ENCODE measurements at regions not wholly inside any gene's neighbourhood (a gene's known extent, or its start where the extent isn't known, plus 50 kb on each side); places are given as distances from the start of the nearest gene placed in this dataset.

DNA sequence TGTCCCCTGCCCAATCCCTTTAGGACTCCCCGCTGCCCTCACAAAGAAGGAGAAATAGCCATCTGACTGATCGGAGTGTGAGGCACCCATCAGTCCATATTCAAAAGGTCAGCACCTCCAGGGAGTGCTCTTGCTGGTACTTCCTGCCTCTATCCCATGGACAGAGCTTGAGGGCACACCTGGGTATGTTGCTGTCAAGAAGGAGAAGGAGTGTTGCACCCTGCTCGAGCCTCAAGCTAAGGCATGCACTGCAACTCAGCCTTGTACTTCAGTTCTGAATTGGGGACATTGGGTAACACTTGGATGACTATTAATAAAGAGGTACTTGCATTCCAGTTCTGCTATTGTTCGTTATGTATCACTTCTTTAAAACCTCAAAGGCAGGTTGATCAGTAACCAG, 190.3 kb upstream of the ZC3H12A start:
- no peak for DNase-seq

DNA sequence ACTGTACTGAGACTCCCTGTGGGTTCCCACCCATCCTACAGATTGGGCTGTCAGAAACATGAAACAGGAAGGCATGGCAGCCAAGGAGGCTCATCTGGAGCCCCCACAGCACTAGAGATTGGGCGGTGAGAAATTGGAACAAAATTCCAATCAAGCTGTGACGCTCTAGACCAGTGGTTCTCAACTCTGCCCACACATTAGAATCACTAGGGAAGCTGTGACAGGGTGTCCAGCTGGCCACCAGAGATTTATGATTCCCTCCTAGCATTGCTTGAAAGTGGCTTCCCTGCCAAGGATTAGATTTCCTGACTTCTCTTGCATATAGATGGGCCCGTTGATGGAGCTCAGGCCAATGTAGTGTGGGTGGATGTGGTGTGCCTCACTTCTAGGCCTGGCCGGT, 187.5 kb upstream of the ZC3H12A start:
- DNase-seq = no peak

DNA sequence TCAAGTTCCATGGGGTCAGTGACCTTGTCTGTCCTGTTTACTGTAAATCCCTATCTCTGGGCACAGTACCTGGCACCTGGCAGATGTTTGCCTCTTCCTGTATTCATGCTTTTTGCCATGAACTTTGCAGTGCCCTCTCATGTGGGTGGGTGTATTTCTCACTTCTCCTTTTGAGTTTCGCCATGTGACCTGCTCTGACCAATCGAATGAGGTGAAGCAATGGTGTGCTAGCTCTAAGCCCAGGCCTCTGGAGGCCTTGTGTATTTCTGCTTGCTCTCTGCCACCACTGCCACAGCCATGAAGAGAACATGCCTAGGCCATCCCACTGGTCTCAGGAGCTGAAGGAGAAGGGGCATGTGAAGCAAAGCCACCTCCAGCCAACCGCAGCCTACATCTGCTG, 185.5 kb upstream of the ZC3H12A start:
- no peak for DNase-seq

DNA sequence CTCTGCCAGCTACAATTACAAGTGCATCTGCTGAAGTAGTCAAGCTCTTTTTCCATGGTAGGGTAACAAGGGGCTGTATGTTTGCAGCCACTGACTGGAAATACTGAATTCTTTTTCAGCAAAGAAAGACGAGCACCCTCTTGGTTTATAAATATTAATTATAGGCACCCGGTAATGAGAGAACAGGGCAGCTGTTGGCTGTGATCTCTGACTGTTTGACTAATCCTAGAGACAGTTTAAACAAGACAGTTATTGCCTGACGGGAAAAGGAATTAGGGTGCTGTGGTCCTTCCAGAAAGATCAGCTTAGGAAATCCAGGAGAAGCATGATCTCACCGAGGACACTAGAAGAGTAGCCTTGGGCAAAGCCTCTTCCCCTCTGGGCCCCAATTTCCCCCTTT, 183.7 kb upstream of the ZC3H12A start:
- no peak for DNase-seq

DNA sequence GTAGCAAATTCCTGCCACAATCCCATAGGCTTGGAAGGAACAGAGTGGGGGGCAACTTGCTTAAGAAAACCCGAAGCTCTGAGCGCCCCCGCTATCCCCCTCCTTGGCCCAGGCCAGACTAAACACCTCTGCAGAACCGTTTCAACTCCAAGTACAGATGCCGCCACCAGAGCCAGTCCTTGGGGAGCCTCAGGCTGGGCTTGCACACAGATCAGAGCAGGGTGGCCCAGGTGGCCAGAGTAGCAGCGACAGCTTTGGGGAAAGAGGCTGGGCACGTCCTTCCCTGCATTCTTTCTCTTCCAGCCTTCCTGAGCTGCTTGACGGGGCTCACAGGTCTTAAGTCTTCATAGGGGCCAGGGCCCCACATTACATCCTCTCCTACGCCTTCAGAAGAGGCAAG, 181.6 kb upstream of the ZC3H12A start:
- DNase-seq = no peak

DNA sequence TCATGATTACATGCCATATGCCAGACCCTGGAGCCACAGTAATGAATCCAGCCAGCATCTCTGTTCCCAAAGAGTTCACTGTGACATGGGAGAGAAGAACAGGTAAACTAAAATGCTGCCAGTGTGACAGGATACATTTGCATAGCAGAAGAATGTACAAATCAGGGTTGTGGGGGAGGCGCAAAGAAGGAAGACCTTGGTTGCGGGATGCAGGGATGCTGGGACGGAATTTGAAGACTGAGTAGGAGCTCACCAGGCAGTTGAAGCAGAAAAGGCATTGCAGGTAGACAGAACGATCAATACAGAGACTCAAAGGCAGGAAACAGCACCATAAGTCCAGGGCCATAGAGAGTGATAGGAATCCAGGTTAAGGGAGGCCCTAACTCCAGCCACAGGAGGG, 180.3 kb upstream of the ZC3H12A start:
- DNase-seq = no peak

DNA sequence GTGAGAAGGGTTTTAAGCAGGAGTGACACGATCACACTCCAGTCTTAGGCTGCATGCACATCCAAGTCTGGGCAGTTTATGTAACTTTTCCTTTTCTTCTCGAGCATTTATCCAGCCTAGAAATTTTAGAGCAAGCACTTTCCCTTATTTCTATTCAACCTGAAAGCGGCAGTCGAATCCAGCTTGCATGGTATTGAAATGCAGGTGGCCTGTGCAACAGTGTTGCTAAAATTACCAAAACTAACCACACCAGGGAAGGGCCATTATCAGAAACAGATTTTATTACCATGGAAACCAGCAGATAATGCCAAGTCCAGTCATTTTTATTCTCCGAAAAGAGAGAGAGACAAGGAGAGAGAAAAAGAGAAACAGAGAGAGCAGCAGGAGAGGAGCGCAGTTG, 179.9 kb upstream of the ZC3H12A start:
- DNase-seq = no peak

DNA sequence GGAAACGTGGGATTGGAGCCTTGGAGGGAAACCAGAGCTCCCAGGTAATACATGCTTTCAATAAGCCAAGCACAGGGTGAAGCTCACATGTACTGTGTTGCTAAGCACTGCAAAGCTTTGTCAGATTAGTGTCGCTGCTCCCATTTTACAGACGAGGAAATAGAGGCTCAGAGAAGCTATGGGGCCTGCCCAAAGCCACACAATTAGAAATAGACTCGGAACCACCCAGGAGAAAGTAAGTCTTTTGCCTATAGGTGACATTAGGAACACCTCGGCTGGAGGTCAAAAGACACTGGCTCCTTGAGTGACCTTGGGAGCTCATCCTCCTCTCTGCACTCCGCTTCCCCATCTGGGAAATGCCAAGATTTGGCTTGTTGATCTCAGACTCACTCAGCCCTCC, 175.6 kb upstream of the ZC3H12A start:
- no peak for DNase-seq

DNA sequence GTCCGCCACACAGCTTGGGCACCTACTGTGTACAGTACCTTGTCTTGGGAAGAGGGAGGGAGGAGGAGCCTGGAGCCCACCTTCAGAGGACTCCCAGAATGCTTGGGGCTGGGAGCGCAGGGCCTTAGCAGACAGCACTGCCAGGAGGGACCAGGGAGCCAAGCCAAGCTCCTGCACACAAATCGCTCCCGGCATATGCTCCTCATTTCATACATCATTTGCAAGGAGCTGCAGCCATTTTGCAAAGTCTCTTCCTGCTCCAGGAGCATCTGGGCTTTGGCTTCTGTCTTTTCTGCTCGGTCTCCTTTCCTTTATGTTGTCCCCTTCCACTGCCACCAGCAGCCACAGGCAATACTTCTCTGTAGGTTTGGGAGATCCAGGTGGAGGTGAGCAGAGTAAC, 175.2 kb upstream of the ZC3H12A start:
- DNase-seq = no peak

DNA sequence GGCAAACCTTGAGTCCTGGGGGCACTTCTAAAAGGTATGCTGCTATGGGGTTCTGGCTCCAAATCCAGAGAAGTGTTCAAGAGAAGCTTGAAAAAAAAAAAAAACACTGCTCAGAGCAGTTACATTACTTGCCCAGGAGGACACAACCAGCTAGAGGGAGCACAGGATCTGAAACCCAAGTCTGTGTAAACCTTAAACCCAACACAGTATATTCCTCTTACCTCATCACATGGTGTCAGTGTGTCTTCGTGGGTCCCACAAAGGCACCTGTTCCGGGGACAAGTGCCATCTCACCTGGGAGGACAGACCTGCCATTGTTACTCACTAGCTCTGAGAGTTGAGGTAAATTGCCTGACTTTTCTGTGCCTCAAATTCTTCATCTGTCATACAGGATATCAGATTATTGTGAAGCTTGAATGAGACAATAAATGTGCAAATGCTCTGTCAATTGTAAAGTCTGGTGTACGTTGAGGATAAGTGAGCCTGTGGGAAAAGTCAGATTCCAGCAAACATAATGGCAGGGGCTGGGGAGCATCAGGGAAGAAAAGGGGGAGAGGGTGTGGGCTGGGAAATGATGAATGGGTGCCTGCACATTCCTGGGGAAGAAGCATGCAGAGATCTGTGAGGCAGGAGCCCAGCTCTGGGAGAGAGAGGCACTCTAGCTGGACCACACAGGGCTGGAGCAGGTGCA, 170.4 kb upstream of the ZC3H12A start:
- no peak for DNase-seq

DNA sequence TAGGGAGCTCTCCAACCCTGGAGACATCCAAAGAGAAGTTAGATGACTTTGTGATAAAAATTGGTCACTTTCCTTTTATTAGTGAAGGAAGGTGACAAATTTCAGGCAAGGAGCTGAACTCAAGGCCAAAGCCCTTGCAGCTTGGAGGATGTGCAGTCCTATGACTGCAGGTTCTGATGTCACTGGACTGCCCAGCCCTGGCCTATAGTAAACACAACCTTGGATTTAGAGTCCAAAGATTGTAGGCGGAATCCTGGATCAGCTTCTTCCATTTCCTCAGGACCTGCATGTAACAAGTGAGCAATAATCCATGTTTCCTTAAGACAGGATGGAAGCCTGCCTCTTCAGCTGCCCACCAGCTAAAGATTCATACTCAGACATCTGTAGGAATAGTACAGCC, 169.3 kb upstream of the ZC3H12A start:
- no peak for DNase-seq

DNA sequence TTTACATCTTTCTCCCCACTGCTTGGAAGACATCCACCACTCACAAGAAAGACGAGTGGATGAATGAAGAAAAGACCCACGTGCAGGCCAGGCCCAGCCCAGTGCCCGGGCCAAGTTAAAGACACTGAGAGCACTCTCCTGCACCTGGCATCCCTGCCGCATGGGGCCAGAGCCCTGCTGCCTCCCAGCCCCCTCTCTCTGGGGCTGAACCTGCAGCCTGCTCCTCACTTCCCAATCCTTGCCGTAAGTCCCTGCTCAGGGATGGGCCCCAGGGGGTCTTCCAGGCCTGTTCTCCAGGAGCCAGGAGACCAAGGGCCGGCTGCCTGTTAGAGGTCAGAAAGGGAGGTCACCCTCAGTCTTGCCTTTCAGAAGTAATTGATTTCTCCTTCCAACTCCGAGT, 168.5 kb upstream of the ZC3H12A start:
- no peak for DNase-seq

DNA sequence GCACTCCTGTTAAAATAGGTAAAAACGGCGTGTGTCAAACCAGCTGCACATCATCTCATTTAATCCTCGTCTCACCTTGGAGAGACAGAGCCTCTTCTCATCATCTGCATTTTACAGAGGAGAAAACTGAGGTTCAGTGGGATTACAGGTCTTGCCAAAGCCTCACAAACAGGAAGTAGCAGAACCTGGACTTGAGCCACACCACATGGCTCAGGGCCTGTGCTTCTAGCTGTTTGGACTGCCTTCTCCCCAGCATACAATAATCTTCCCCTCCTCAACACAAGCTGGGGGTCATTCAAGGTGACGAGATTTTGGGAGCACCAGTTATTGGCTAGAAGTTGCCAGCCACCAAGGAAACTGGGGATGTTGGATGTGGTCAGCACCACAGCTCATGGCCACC, 167.9 kb upstream of the ZC3H12A start:
- DNase-seq = no peak

DNA sequence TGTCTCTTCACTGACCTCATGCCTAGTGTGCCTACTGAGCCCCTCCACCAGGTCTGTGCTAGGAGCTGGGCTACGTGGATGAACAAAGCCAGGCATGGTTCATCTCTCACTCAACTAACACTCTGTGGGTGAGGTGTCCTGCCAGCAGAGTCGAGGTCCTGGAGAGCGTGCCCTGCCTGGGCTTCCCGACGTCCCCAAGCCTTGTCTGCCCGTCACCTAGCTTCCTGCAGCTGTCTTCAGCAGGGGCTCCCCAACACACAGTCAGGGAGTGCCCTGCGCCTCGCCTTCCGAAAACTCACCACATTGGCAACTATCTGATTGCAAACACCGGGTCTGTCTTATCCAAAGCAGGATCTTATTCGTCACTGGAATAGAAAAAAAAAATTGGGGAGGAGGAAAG, 167.5 kb upstream of the ZC3H12A start:
- DNase-seq = no peak

DNA sequence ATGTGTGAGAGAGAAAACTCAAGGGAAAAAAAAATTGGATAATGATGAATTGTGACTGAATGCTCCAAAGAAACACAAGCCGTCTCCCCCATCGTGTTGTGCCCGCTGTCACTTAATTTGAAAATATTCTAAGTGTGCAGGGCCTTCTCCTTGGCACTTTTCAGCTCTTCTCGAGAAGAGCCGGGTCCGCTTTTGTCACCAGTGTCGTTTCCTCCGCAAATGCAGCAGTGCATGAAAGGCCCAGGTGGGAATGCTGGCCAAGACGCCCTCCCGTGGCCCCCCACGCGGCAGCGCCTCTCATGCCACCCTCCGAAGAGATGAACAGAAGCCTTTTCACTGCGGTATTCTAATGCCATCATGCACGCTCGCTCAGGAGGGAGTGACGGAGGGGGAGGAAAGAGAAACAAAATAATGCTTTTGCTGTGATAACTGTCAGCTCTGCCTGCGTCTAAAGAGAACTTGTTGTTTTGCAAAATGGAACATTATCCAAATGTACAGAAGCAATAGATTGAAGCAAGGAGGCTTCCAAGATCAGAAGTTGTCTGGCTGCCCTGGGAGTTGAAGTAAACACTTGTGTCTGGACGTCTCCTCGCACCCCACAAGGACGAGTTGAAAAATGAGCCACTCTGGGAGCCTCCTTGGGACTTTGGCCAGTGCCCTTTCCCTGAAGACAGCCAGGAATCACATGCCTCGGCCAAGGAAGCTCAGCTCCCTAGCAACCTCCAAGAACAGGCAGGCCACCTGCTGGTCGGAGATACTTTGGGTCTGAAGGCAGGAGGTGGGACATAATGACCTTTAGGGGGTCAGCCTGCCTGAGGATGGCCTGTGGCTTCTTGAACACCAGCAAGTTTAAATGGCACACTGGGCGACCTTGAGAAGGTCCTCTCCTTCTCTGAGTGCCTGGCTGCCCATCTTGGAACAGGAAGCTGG, 166.1 kb upstream of the ZC3H12A start:
- DNase-seq = no peak

DNA sequence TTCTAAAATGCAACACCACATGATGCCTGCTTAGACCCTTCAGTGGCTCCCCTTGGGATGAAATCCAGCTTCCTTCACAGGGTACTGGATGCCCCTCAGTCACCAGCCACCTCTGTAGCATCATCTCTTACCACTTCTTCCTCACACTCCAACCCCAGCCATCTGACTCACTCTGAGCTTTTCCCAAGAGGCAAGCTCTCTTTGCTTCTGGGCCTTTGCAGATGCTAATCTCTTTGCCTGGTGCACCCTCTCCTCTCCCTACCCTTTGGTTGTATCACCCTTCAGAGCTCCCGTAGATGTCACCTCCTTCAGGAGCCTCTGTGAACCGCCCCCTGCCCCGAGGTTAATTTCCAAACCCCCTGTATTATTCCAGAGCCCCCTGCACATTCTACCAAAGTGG, 164.8 kb upstream of the ZC3H12A start:
- no peak for DNase-seq

DNA sequence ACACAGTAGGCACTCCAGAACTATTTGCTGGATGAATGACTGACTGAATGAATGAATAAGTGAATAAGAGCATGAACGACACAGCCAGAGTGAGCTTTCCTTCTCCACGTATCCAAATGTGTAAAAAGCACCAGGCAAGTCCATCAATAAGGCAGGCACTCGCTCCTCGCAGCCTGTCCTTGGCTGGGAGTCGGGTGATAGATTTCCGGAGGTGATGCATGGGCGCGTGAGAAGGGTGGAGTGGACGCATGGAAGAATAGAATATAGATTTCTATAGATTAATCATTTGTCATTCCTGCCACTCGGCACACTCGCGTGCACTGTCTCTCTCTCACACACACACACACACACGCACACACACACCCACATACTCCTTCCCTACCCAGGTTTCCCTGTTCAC, 164.3 kb upstream of the ZC3H12A start:
- no peak for DNase-seq

DNA sequence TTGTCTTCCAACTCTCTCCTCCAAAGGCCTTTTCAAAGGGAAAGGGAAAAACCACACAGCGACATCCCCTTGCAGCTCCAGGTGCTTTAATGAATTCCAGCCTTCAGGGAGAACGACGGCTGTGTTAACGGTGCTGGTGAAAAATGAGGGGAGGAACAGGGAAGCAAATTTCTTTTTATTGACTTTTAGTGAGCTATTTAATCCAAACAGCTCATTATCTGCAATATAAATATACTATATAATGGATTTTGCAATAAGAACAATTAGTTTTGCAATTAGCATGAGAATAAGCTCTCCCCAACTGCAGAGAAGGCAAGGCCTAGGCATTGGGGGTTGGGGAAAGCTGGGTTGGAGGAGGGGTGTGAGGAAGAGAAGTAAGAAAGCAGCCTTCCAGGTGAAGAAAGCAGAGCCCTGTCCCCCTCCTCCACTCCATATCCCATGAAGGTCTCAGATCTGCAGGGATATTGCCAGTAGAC, 159.0 kb upstream of the ZC3H12A start:
- no peak for DNase-seq

DNA sequence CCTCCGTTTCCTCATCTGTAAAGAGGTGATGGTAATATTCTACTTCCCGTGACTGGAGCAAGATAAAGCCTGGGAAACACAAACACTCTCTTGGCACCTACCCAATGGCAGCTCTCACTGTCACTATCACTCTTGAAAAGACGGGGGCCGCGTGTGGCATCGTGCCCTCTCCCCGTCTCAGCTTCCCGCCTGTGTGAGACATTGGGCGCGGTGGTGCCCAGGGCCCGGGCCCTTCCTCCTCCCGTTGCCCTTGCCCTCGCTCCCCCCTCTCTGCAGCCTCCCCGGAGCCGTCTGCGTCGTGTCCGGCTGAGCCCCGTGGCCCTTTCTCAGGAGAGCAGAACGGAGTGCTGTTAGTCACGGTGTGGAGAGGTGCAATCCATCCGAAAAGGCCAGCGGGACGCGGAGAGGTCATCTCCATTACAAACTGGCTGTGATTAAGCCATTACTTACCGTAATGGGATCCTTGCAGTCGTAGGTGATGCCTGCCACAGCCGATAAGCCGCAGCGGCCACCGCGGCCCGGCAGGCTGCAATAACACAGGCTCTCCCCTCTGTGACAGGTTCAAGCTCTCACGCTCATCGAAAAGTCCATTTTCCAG, 156.4 kb upstream of the ZC3H12A start:
- no peak for DNase-seq

DNA sequence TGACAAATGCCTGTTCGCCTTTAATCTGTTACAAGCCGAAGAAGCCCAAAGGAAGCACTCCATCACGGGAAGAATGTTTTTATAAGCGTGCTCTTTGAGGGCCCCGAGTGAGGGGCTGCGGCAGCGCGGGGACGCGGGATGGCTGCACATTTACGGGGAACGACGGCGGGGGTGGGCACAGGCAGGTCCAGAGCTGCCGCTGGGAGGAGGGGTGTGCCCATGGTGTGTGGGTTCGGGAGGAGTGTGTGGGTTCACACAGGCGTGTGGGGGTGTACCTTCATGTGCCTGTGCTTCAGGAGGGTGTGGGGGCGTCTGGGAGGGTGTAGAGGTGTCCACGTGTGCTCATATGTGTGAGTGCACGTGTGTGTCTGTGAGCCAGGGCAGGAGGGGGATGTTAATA, 155.9 kb upstream of the ZC3H12A start:
- no peak for DNase-seq

DNA sequence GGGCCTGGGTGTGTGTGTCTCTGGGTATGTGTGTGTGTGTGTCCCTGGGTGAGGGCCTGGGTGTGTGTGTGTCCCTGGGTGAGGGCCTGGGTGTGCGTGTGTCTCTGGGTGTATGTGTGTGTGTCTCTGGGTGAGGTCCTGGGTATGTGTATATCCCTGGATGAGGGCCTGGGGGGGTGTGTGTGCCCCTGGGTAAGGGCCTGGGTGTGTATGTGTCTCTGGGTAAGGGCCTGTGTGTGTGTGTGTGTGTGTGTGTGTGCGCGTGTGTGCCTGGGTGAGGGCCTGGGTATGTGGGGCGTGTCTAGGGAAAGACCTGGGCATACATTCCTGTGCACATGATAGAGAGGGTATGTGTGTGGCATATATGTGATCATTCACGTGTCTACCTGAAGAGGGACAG, 155.1 kb upstream of the ZC3H12A start:
- DNase-seq = no peak

DNA sequence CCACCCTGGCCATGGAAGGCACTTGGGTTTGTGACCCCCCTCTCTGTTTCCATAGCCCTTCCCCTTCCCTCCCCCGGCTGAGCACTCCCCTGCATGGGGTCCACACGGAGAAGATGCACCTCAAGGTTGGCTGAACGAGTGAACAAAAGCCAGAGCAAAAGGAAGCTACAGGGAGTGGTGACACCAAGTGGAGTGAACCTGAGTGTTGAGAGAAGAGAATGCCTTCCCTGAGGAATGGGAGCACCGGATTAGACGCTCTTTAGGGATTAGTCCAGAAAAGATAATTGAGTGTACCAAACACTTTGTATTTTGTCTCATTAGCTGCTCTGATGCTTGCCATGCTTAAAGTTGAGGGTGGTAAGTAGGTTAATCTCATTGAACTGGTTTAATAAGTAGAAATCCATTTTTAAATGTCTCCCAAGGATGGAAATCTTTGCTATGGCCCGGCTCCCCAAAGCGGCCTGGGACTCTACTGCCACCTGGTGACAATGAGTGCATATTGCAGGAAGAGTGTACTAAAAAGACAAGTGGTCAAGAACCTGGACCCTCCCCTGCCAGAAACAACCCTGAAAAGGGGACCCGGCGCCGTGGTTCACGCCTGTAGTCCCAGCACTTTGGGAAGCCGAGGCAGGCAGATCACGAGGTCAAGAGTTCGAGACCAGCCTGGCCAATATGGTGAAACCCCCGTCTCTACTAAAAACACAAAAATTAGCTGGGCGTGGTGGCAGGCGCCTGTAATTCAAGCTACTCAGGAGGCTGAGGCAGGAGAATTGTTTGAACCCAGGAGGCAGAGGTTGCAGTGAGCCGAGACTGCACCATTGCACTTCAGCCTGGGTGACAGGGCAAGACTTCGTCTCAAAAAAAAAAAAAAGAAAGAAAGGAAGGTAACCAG, 150.6 kb upstream of the ZC3H12A start:
- DNase-seq = peak; percentile 12

DNA sequence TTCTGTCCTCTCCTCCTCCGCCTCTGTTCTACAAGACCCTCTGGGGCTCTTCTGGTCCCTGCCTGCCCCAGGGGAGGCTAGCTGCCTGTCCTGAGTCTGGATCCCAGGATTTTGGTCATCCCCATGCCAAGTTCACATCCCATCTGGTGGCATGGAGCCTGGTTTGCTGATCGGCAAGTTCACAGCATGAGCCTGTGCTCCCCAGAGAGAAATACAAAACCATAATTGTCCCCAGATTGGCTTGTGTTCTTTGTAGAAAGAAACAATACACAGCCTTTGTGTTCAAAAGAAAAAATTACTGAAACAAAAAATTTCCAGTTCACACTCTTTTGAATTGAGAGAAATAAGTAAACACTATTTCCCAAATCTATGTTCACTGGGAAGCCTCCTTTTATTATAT, 149.4 kb upstream of the ZC3H12A start:
- DNase-seq = no peak

All from CD4-positive, alpha-beta T cell treated with Interleukin-17A for 4 hours (primary cell).